ENCODE measurements at regions not wholly inside any gene's neighbourhood (a gene's known extent, or its start where the extent isn't known, plus 50 kb on each side); places are given as distances from the start of the nearest gene placed in this dataset.

- Histone ChIP-seq H3K27ac (ENCODE audit: low read length) (peak overlapping the region; percentile 71; the same call in 1 of the 2 replicates), H3K27me3 (replicated peaks; ENCODE audit: insufficient read depth, low read length) (0 out of 2 replicates have a peak, but pooled peaks cover 8% of the 10 kb centered on the region), H3K4me3 (ENCODE audit: low read length) (no peak overlapping the region), H3K4me1 (ENCODE audit: low read length) (peaks cover 25% of the 10 kb centered on the region), H3K4me2 (ENCODE audit: low read depth, low read length) (peak overlapping the region; percentile 51), H3K79me2 (ENCODE audit: low read length) (no peaks in the 10 kb centered on the region), H3F3A (ENCODE audit: insufficient read depth, low read length) (peaks cover 8% of the 10 kb centered on the region; the same call in 1 of the 2 replicates), H3K9ac (ENCODE audit: low read length) (peak overlapping the region; percentile 7; the same call in 1 of the 2 replicates), H3K9me3 (replicated peaks; ENCODE audit: insufficient read depth, low read length) (no peaks in the 10 kb centered on the region), H3K36me3 (replicated peaks; ENCODE audit: insufficient read depth, low read length) (no peaks in the 10 kb centered on the region), H2AFZ (ENCODE audit: low read length) (peak overlapping the region; percentile 14; the same call in 1 of the 2 replicates), H4K20me1 (ENCODE audit: insufficient read depth, low read length) (no peaks in the 10 kb centered on the region), H3K9me2 (replicated peaks; ENCODE audit: insufficient read depth, low read length) (no peaks in the 10 kb centered on the region)
- no peak for TF ChIP-seq EZH2phosphoT487 (IDR thresholded peaks at IDR 0.05; ENCODE audit: low read length)
- TF ChIP-seq EZH2 (optimal IDR thresholded peaks at IDR 0.05; ENCODE audit: low read depth, low read length) = no peak
- TF ChIP-seq CTCF (IDR thresholded peaks at IDR 0.05; ENCODE audit: low read length) = no peak
- DNase-seq = peak; percentile 61
These were observed 160.9 kb upstream of the CSF3R start for GRCh38 chr1:36643371-36644270.

GRCh38 chr1:36642802-36643201, 160.1 kb upstream of the CSF3R start:
- Histone ChIP-seq H3K36me3 (replicated peaks; ENCODE audit: insufficient read depth, low read length) (no peaks in the 10 kb centered on the region), H4K20me1 (ENCODE audit: insufficient read depth, low read length) (no peaks in the 10 kb centered on the region), H3K9me2 (replicated peaks; ENCODE audit: insufficient read depth, low read length) (no peaks in the 10 kb centered on the region), H3K4me2 (ENCODE audit: low read depth, low read length) (peak overlapping the region; percentile 51; the same call in 1 of the 2 replicates), H3F3A (ENCODE audit: insufficient read depth, low read length) (peaks cover 8% of the 10 kb centered on the region; the same call in 1 of the 2 replicates), H2AFZ (ENCODE audit: low read length) (no peak overlapping the region), H3K27me3 (replicated peaks; ENCODE audit: insufficient read depth, low read length) (peaks cover 15% of the 10 kb centered on the region; the same call in 1 of the 2 replicates), H3K27ac (ENCODE audit: low read length) (peak overlapping the region; percentile 71; the same call in 1 of the 2 replicates), H3K79me2 (ENCODE audit: low read length) (no peaks in the 10 kb centered on the region), H3K9ac (ENCODE audit: low read length) (no peak overlapping the region), H3K4me3 (ENCODE audit: low read length) (no peak overlapping the region), H3K9me3 (replicated peaks; ENCODE audit: insufficient read depth, low read length) (no peaks in the 10 kb centered on the region), H3K4me1 (ENCODE audit: low read length) (peaks cover 25% of the 10 kb centered on the region)
- DNase-seq = no peak
- TF ChIP-seq CTCF (IDR thresholded peaks at IDR 0.05; ENCODE audit: low read length) (no peak), EZH2 (optimal IDR thresholded peaks at IDR 0.05; ENCODE audit: low read depth, low read length) (no peak)

GRCh38 chr1:36641776-36642175, 159.1 kb upstream of the CSF3R start:
- peaks cover 22% of the 10 kb centered on the region; the same call in 1 of the 2 replicates for H3K27me3 ChIP-seq (replicated peaks; ENCODE audit: insufficient read depth, low read length)

More at GRCh38 chr1:36641776-36642175, 159.1 kb upstream of the CSF3R start:
- no peak overlapping the region for H3K27ac ChIP-seq (ENCODE audit: low read length)
- no peaks in the 10 kb centered on the region for H3K36me3 ChIP-seq (replicated peaks; ENCODE audit: insufficient read depth, low read length)
- no peaks in the 10 kb centered on the region for H3K79me2 ChIP-seq (ENCODE audit: low read length)
- H3K4me3 ChIP-seq (ENCODE audit: low read length) = no peak overlapping the region
- peaks cover 25% of the 10 kb centered on the region for H3K4me1 ChIP-seq (ENCODE audit: low read length)
- DNase-seq = no peak
- H3K9ac ChIP-seq (ENCODE audit: low read length) = no peak overlapping the region
- H4K20me1 ChIP-seq (ENCODE audit: insufficient read depth, low read length) = no peaks in the 10 kb centered on the region
- no peaks in the 10 kb centered on the region for H3K9me2 ChIP-seq (replicated peaks; ENCODE audit: insufficient read depth, low read length)
- H2AFZ ChIP-seq (ENCODE audit: low read length) = no peak overlapping the region
- H3K4me2 ChIP-seq (ENCODE audit: low read depth, low read length) = no peak overlapping the region
- H3K9me3 ChIP-seq (replicated peaks; ENCODE audit: insufficient read depth, low read length) = no peaks in the 10 kb centered on the region
- peaks cover 8% of the 10 kb centered on the region; the same call in 1 of the 2 replicates for H3F3A ChIP-seq (ENCODE audit: insufficient read depth, low read length)
- TF ChIP-seq CTCF (IDR thresholded peaks at IDR 0.05; ENCODE audit: low read length) (no peak), EZH2 (optimal IDR thresholded peaks at IDR 0.05; ENCODE audit: low read depth, low read length) (no peak), EZH2phosphoT487 (IDR thresholded peaks at IDR 0.05; ENCODE audit: low read length) (no peak)
